ENCODE measurements at regions not wholly inside any gene's neighbourhood (a gene's known extent, or its start where the extent isn't known, plus 50 kb on each side); places are given as distances from the start of the nearest gene placed in this dataset.

GRCh38 chr1:114328361-114328904 lies 174.8 kb upstream of the SYT6 start:
- Histone ChIP-seq H2BK15ac (ENCODE audit: low read depth, low read length) (no peak overlapping the region; the same call in 1 of the 2 replicates), H2BK20ac (ENCODE audit: low read depth, low read length, poor library complexity, severe bottlenecking) (no peak overlapping the region), H3K4ac (ENCODE audit: low read depth, low read length) (no peak overlapping the region), H3K18ac (ENCODE audit: insufficient read length, low read depth, low read length) (no peak overlapping the region), H3K23ac (ENCODE audit: insufficient read length, low read depth, low read length) (no peak overlapping the region), H3K4me1 (ENCODE audit: insufficient read depth, low read length) (no peaks in the 10 kb centered on the region), H4K5ac (ENCODE audit: insufficient read length, low read depth, low read length) (no peak overlapping the region), H3K79me2 (ENCODE audit: insufficient read depth, low read length) (no peaks in the 10 kb centered on the region), H3K79me1 (ENCODE audit: insufficient read depth, low read depth, low read length, poor library complexity, severe bottlenecking) (no peaks in the 10 kb centered on the region), H3K9me3 (ENCODE audit: control insufficient read depth, low read depth, low read length) (no peaks in the 10 kb centered on the region), H3K27me3 (ENCODE audit: insufficient read depth, low read length) (no peaks in the 10 kb centered on the region), H2AFZ (ENCODE audit: low read length) (no peak overlapping the region), H3K4me2 (ENCODE audit: insufficient read depth, insufficient read length, low read length) (no peak overlapping the region), H3K56ac (ENCODE audit: insufficient read length, low read depth, low read length) (no peak overlapping the region), H4K20me1 (ENCODE audit: control insufficient read depth, insufficient read depth, insufficient read length) (no peaks in the 10 kb centered on the region), H4K8ac (replicated peaks; ENCODE audit: insufficient read length, low read depth, low read length) (no peak overlapping the region), H3K9ac (ENCODE audit: extremely low read depth, insufficient read length, low read length) (no peak overlapping the region), H4K91ac (ENCODE audit: insufficient read length, low read depth, low read length) (no peak overlapping the region), H3K27ac (ENCODE audit: insufficient read length, low read depth, low read length) (no peak overlapping the region), H2BK120ac (ENCODE audit: low read depth, low read length, poor library complexity, severe bottlenecking) (no peak overlapping the region), H2BK12ac (ENCODE audit: insufficient read length, low read depth, low read length) (no peak overlapping the region), H3K14ac (ENCODE audit: insufficient read depth, low read length) (no peak overlapping the region), H2BK5ac (ENCODE audit: insufficient read length, low read length) (no peak overlapping the region), H3T11ph (ENCODE audit: low read length) (no peak overlapping the region), H2AK5ac (ENCODE audit: insufficient read length, low read length) (no peak overlapping the region), H3K23me2 (ENCODE audit: insufficient read length, low read depth, low read length, poor library complexity, severe bottlenecking) (no peaks in the 10 kb centered on the region)
- H3K36me3 Mint-ChIP-seq (ENCODE audit: insufficient read depth in 1 of 3, low read depth in 3 of 3) = peaks cover 3 to 11% (median 10%) of the 10 kb centered on the region in 3 experiments; a peak in 6 of 7 replicates
- no peak overlapping the region for H3K27ac Mint-ChIP-seq
- no peak for TF ChIP-seq CTCF (conservative IDR thresholded peaks at IDR 0.05)
- no peak overlapping the region for H3K4me3 Mint-ChIP-seq
- peaks cover 19% of the 10 kb centered on the region for H3K27me3 Mint-ChIP-seq (ENCODE audit: low read depth)
- WGBS (ENCODE audit: extremely low coverage, insufficient read length, low lambda C conversion rate) = no CpG with 5 or more reads among the region's 7 CpGs
- peaks cover 16 to 22% of the 10 kb centered on the region in 2 experiments for H3K9me3 Mint-ChIP-seq
- DNase-seq = no peak
- H3K4me1 Mint-ChIP-seq = peaks cover 4 to 5% of the 10 kb centered on the region in 2 experiments; a peak in 1 of 4 replicates
